KMS-11 (cell line): ENCODE measurements at regions not wholly inside any gene's neighbourhood (a gene's known extent, or its start where the extent isn't known, plus 50 kb on each side); places are given as distances from the start of the nearest gene placed in this dataset.

ENCODE experiments used
- H2AFZ ChIP-seq: fragments of 200-600 bp; sonication (generic); 2 replicates; pipeline ENCODE4 v1.6.1; 2016; ENCODE audit warnings: antibody characterized with exemption, mixed run types, low read depth
- H3K27ac ChIP-seq: fragments of 200-600 bp; sonication (generic); 2 replicates; pipeline ENCODE4 v1.6.1; 2016; ENCODE audit warnings: mild to moderate bottlenecking, mixed run types
- H3K27me3 ChIP-seq: fragments of 200-600 bp; sonication (generic); 2 replicates; pipeline ENCODE4 v1.6.1; 2017; ENCODE audit warnings: mild to moderate bottlenecking, low read depth, mixed run types, moderate library complexity; ENCODE audit not compliant: insufficient read depth
- H3K36me3 ChIP-seq: fragments of 200-600 bp; sonication (generic); 2 replicates; pipeline ENCODE4 v1.6.1; 2017; ENCODE audit warnings: mild to moderate bottlenecking, mixed run types; ENCODE audit not compliant: insufficient read depth
- H3K4me1 ChIP-seq: fragments of 200-600 bp; sonication (generic); 2 replicates; pipeline ENCODE4 v1.6.1; 2016; ENCODE audit warnings: mild to moderate bottlenecking, low read depth, mixed run types; ENCODE audit not compliant: poor library complexity, severe bottlenecking
- H3K4me2 ChIP-seq: fragments of 200-600 bp; sonication (generic); 2 replicates; pipeline ENCODE4 v1.7.0; 2016; ENCODE audit warnings: mild to moderate bottlenecking, mixed run types
- H3K4me3 ChIP-seq: fragments of 200-600 bp; sonication (generic); IDR thresholded peaks from 2 replicates; pipeline ENCODE4 v1.6.1; 2017; ENCODE audit warnings: low read depth, low read length, mixed read lengths; ENCODE audit not compliant: insufficient read depth
- H3K79me2 ChIP-seq: fragments of 200-600 bp; sonication (generic); 2 replicates; pipeline ENCODE4 v1.6.1; 2016; ENCODE audit warnings: low read depth, mixed run types; ENCODE audit not compliant: insufficient read depth
- H3K9ac ChIP-seq: fragments of 200-600 bp; sonication (generic); 2 replicates; pipeline ENCODE4 v1.6.1; 2016; ENCODE audit warnings: mild to moderate bottlenecking, mixed run types
- H4K20me1 ChIP-seq: fragments of 200-600 bp; sonication (generic); 2 replicates; pipeline ENCODE4 v1.6.1; 2016; ENCODE audit warnings: mild to moderate bottlenecking, mixed run types; ENCODE audit not compliant: insufficient read depth
- TF ChIP-seq, protein P1 (sequence below): fragments of 200-600 bp; sonication (generic); conservative IDR thresholded peaks from 2 replicates; pipeline ENCODE4 v1.6.1; 2017; ENCODE audit warnings: low read depth, mild to moderate bottlenecking, antibody characterized with exemption, low read length, moderate library complexity, mixed read lengths

DNA sequence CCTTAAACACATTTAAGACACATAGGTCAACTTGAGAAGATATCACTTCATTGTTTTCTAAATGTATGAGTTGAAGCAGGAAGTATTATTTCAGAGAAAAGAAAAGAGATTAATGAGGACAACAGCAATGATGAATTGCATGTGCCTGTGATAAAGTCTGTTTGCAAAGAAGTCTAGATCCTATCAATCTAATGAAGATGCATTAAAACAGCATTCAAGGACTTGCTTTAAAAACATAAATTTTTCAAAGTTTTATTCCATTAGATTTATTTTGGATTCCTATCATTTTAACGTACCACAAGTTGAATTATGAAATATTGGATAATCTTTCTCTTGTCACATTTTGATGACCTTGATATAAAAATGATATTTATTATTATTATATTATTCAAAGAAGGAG lies 642.5 kb upstream of the CCDC54 start:
- no peak overlapping the region for H3K4me3 ChIP-seq
- TF ChIP-seq, protein P1, sequence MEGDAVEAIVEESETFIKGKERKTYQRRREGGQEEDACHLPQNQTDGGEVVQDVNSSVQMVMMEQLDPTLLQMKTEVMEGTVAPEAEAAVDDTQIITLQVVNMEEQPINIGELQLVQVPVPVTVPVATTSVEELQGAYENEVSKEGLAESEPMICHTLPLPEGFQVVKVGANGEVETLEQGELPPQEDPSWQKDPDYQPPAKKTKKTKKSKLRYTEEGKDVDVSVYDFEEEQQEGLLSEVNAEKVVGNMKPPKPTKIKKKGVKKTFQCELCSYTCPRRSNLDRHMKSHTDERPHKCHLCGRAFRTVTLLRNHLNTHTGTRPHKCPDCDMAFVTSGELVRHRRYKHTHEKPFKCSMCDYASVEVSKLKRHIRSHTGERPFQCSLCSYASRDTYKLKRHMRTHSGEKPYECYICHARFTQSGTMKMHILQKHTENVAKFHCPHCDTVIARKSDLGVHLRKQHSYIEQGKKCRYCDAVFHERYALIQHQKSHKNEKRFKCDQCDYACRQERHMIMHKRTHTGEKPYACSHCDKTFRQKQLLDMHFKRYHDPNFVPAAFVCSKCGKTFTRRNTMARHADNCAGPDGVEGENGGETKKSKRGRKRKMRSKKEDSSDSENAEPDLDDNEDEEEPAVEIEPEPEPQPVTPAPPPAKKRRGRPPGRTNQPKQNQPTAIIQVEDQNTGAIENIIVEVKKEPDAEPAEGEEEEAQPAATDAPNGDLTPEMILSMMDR: no peak

DNA sequence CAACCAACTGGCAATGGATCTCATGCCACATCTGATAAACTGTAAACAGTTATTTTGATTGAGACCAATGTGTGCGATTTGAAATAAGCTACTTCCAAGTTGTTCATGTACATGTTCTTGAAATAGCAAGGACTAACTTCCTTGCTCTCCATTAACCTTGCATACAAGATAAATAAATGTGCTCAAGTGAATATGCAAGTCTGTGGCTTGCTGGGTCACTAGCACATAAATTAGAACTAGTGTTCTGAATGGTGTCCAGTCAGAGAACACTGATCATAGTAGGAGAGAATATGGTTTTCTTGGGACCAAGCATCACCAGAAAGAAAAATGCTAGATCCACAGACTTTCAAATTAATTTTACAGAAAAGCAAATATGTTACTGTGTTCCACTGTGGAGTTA lies 640.0 kb upstream of the CCDC54 start:
- TF ChIP-seq, protein P1: no peak
- no peaks in the 10 kb centered on the region for H4K20me1 ChIP-seq
- no peak overlapping the region for H3K27ac ChIP-seq
- H3K27me3 ChIP-seq: no peaks in the 10 kb centered on the region
- H3K36me3 ChIP-seq: no peaks in the 10 kb centered on the region
- no peaks in the 10 kb centered on the region for H3K4me1 ChIP-seq
- H3K79me2 ChIP-seq: no peaks in the 10 kb centered on the region
- H3K4me2 ChIP-seq: no peak overlapping the region
- no peak overlapping the region for H2AFZ ChIP-seq
- no peak overlapping the region for H3K4me3 ChIP-seq
- H3K9ac ChIP-seq: no peak overlapping the region

More for the DNA sequence above, 642.5 kb upstream of the CCDC54 start:
- Histone ChIP-seq H3K4me2 (no peak overlapping the region), H3K27ac (no peak overlapping the region), H3K4me1 (no peaks in the 10 kb centered on the region), H3K27me3 (no peaks in the 10 kb centered on the region), H3K79me2 (no peaks in the 10 kb centered on the region), H3K9ac (no peak overlapping the region), H3K36me3 (no peaks in the 10 kb centered on the region), H2AFZ (no peak overlapping the region), H4K20me1 (no peaks in the 10 kb centered on the region)

DNA sequence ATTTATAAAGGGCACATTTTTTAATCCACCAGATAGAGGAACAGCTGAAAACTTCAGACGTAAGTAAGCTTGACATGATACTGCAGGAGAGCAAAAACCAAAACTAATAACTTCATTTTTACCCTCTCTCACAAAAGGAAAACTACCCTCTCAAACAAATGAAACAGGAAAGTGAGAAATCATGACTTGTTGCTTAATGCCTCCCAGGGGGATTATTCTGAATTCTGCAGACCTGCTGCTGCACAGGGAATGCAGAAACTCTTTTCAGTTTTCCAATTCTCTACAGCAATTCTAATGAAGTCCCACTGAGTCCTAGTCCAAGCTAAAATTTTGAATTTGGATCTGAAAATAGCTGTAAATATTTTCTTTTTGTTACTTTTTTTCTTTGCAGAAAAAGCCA lies 637.1 kb upstream of the CCDC54 start:
- no peaks in the 10 kb centered on the region for H3K36me3 ChIP-seq
- no peak overlapping the region for H3K27ac ChIP-seq
- no peaks in the 10 kb centered on the region for H3K79me2 ChIP-seq
- no peak overlapping the region for H3K9ac ChIP-seq
- TF ChIP-seq, protein P1: no peak
- no peak overlapping the region for H2AFZ ChIP-seq
- no peaks in the 10 kb centered on the region for H4K20me1 ChIP-seq
- H3K27me3 ChIP-seq: no peaks in the 10 kb centered on the region
- no peak overlapping the region for H3K4me2 ChIP-seq
- no peaks in the 10 kb centered on the region for H3K4me1 ChIP-seq
- no peak overlapping the region for H3K4me3 ChIP-seq

DNA sequence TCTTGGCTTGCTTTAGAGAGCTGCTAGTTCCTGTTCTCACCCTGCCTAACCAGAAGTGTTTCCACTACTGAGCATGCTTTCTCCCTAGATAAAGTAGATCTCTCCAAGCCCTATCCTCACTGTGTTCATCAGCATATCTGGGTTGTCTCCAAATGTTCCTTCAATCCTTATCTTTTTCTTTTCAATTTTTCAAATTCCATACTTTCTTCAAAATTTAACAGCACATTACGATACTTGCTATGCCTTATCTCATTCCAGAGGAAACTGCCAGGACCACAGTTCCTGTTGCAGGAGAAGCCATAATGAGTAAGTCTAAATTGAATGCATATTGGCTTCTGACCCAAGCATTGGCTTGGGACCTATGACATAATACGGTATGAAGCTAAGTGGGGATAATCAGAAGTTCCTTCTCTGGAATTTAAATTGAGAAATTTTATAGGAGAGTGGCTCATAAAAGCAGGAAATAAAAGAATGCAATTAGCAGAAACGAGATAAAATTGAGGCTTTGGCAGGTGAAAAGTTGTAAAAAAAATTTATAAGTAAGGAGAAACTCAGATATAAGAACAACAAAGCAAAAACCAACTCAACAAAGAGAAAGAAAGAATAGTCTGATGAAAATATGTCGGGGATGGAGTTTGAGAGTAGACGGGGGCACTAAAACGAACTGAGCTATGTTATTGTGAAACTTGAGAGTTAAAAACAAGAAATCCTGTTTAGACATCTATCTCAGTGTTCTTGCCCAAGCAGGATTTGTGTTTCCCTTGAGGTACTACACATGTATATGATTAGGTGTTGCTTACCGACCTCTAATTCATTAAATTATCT lies 631.7 kb upstream of the CCDC54 start:
- no peak overlapping the region for H3K27ac ChIP-seq
- H3K9ac ChIP-seq: no peak overlapping the region
- no peak overlapping the region for H2AFZ ChIP-seq

More for the DNA sequence above, 631.7 kb upstream of the CCDC54 start:
- Histone ChIP-seq H3K36me3 (no peaks in the 10 kb centered on the region), H3K79me2 (no peaks in the 10 kb centered on the region), H4K20me1 (no peaks in the 10 kb centered on the region), H3K4me1 (no peaks in the 10 kb centered on the region), H3K4me3 (no peak overlapping the region), H3K27me3 (no peaks in the 10 kb centered on the region), H3K4me2 (no peak overlapping the region)
- TF ChIP-seq, protein P1: no peak
